Kidney (tissue), 13 donors: ENCODE measurements at regions not wholly inside any gene's neighbourhood (a gene's known extent, or its start where the extent isn't known, plus 50 kb on each side); places are given as distances from the start of the nearest gene placed in this dataset.

ENCODE experiments used
- DNase-seq, 5 donors: peaks; one replicate each; pipeline ENCODE4 v3.0.0-alpha.2; 2013 to 2020
- FAIRE-seq: peaks from 2 replicates; lab custom pipeline; 2012; peaks lifted over from hg19 to GRCh38; lab: Jason Lieb, UNC
- H3K27ac ChIP-seq, 2 donors: one replicate each; pipeline ENCODE4 v1.7.0; 2013; ENCODE audit warnings: low read depth in 2 of 2, low read length in 2 of 2, inconsistent platforms in 1 of 2
- H3K27me3 ChIP-seq: one replicate; pipeline ENCODE4 v1.7.1; 2013; ENCODE audit warnings: low read length, inconsistent platforms; ENCODE audit not compliant: control insufficient read depth, insufficient read depth
- H3K36me3 ChIP-seq, 3 donors: one replicate each; pipeline versions ENCODE4 v1.7.0 to v1.7.1; 2013; ENCODE audit warnings: low read length in 3 of 3, control low read depth in 1 of 3, inconsistent platforms in 1 of 3; ENCODE audit not compliant: insufficient read depth in 3 of 3, control insufficient read depth in 2 of 3
- H3K4me1 ChIP-seq, 3 donors: one replicate each; pipeline versions ENCODE4 v1.7.0 to v1.7.1; 2013; ENCODE audit warnings: low read length in 3 of 3, inconsistent platforms in 1 of 3, low read depth in 1 of 3; ENCODE audit not compliant: control insufficient read depth in 2 of 3, insufficient read depth in 2 of 3
- H3K4me3 ChIP-seq, 3 donors: one replicate each; pipeline versions ENCODE4 v1.7.0 to v1.8.1; 2013; ENCODE audit warnings: low read length in 3 of 3, control low read depth in 1 of 3, inconsistent platforms in 1 of 3
- H3K9ac ChIP-seq, 3 donors: one replicate each; pipeline versions ENCODE4 v1.7.0 to v1.7.1; 2013; ENCODE audit warnings: low read length in 3 of 3, control low read depth in 1 of 3, inconsistent platforms in 1 of 3
- H3K9me3 ChIP-seq, 3 donors: one replicate each; pipeline versions ENCODE4 v1.7.0 to v1.7.1; 2013; ENCODE audit warnings: low read length in 3 of 3, control low read depth in 1 of 3, inconsistent platforms in 1 of 3; ENCODE audit not compliant: control insufficient read depth in 2 of 3, insufficient read depth in 1 of 3
- intact Hi-C: fragments of 100-400 bp; cut with DNase I; formaldehyde crosslinking; loops from one replicate; pipeline ENCODE4 v1.11.1; 2022
- TF ChIP-seq, protein P1 (sequence below): IDR thresholded peaks from 3 replicates; pipeline ENCODE4 v1.5.1; 2012; ENCODE audit warnings: mild to moderate bottlenecking, moderate library complexity, borderline replicate concordance; ENCODE audit not compliant: insufficient read depth; ENCODE audit errors: extremely low read depth
- donor health status: control.
- donor health status: control.
- donor health status: control.
- donor health status: control.
- donor health status: control.
- donor health status: DM: yes; HTN: yes; CAD: no.
- donor health status: Normal renal cell carcinoma (clear cell type).

DNA sequence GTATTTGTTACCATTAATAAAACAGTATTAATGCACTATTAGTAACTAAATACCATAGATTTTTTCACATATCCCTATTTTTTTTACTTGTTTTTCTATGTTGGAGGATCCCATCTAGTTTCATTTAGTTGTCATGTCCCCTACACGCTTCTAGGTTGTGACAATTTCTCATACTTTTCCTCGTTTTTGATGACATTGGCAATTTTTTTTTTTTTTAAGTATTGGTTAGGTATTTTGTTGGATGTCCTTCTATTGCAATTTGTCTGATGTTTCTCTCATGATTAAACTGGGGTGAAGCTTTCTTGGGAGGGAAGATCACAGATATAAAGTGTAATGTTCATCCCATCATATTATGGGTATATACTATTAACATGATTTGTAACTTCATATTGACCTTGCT is 409.1 kb upstream of the CNTN6 start:
- Histone ChIP-seq H3K9me3 (no peaks in the 10 kb centered on the region), H3K27ac (no peak overlapping the region), H3K9ac (no peak overlapping the region), H3K4me1 (no peaks in the 10 kb centered on the region), H3K36me3 (no peaks in the 10 kb centered on the region), H3K4me3 (no peak overlapping the region), H3K27me3 (no peaks in the 10 kb centered on the region)
- intact Hi-C loops = no loop called here
- FAIRE-seq (no peak), DNase-seq (no peak)
- TF ChIP-seq, protein P1, sequence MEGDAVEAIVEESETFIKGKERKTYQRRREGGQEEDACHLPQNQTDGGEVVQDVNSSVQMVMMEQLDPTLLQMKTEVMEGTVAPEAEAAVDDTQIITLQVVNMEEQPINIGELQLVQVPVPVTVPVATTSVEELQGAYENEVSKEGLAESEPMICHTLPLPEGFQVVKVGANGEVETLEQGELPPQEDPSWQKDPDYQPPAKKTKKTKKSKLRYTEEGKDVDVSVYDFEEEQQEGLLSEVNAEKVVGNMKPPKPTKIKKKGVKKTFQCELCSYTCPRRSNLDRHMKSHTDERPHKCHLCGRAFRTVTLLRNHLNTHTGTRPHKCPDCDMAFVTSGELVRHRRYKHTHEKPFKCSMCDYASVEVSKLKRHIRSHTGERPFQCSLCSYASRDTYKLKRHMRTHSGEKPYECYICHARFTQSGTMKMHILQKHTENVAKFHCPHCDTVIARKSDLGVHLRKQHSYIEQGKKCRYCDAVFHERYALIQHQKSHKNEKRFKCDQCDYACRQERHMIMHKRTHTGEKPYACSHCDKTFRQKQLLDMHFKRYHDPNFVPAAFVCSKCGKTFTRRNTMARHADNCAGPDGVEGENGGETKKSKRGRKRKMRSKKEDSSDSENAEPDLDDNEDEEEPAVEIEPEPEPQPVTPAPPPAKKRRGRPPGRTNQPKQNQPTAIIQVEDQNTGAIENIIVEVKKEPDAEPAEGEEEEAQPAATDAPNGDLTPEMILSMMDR = no peak

DNA sequence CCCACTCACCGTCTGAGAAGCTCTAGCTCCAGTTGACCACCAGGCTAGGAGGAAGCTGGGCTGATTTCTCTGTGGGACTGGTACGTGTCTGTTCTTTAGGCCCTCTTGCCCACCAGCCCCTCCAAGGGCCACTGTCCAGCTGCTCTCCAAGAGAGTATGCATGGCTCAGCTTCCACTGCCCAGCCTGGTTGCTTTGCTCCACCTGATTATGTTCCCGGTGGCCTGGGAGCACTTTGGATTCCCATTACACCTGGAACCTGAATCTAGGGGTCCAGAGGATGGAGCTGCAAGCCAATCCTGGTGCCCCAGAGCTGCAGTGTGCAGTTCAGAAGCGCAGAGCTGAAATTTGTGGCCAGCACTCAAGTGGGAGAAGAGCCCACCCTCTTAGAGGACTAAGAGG is 402.1 kb upstream of the CNTN6 start:
- no peak overlapping the region for H3K27ac ChIP-seq
- no peaks in the 10 kb centered on the region for H3K27me3 ChIP-seq
- DNase-seq (no peak), FAIRE-seq (no peak)
- no peaks in the 10 kb centered on the region for H3K4me1 ChIP-seq
- intact Hi-C loops = no loop called here
- no peak overlapping the region for H3K4me3 ChIP-seq
- H3K9me3 ChIP-seq = no peaks in the 10 kb centered on the region
- no peak overlapping the region for H3K9ac ChIP-seq
- no peaks in the 10 kb centered on the region for H3K36me3 ChIP-seq
- TF ChIP-seq, protein P1 = no peak

DNA sequence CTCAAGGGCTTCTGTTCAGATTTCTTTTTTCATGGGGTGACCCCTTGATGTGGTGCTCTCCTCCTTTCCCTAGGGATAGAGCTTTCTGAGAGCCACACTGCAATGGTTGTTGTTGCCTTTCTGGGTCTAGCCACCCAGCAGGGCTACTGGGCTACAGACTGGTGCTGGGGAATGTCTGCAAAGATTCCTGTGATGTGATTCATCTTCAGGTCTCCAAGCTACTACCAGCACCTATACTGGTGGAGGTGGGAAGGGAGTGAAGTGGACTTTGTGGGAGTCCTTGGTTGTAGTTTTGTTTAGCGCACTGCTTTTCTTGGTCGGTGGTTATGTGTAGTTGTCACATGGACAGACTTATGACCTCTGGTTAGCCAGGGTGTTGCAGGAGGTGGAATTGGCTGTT is 392.3 kb upstream of the CNTN6 start:
- FAIRE-seq = no peak
- DNase-seq = no peak

More for the DNA sequence above, 392.3 kb upstream of the CNTN6 start:
- intact Hi-C loops = no loop called here
- Histone ChIP-seq H3K27ac (no peak overlapping the region), H3K9ac (no peak overlapping the region), H3K27me3 (no peaks in the 10 kb centered on the region), H3K36me3 (no peaks in the 10 kb centered on the region), H3K4me3 (no peak overlapping the region), H3K4me1 (no peaks in the 10 kb centered on the region), H3K9me3 (no peaks in the 10 kb centered on the region)
- TF ChIP-seq, protein P1 = no peak
